Caco-2 (cell line): ENCODE measurements at regions not wholly inside any gene's neighbourhood (a gene's known extent, or its start where the extent isn't known, plus 50 kb on each side); places are given as distances from the start of the nearest gene placed in this dataset.
A peak's percentile ranks its signal among the peaks of the same experiment; 100 is the strongest.

Experiments
- BruUV-seq: library from RNA; stranded (reverse); fragments of 400-500 nt; replicated peaks from 2 replicates; lab custom pipeline; 2021; lab: Mats Ljungman, UMichigan
- CTCF ChIA-PET: fragments of 300-600 bp; sonication (Branson Sonifier 250); formaldehyde crosslinking; loops from one replicate; lab custom pipeline; 2022; ENCODE audit warnings: antibody characterized with exemption; lab: Charles Lee
- POLR2A ChIA-PET: fragments of 300-600 bp; sonication (Branson Sonifier 250); formaldehyde crosslinking; loops from one replicate; lab custom pipeline; 2022; ENCODE audit warnings: antibody characterized with exemption; lab: Charles Lee
- DNase-seq, 2 experiments: peaks; one replicate each; pipeline versions ENCODE4 v3.0.0 to v3.0.0-alpha.2; 2020 to 2022
- H3K27me3 ChIP-seq: replicated peaks from 2 replicates; pipeline ENCODE4 v1.6.0; 2011; ENCODE audit warnings: low read length; ENCODE audit not compliant: control insufficient read depth, insufficient read depth
- H3K36me3 ChIP-seq: 2 replicates; pipeline ENCODE4 v1.5.1; 2011; ENCODE audit warnings: low read length; ENCODE audit not compliant: control insufficient read depth, insufficient read depth
- H3K4me1 ChIP-seq: fragments of 250-450 bp; sonication (Bioruptor Pico); 2 replicates; pipeline ENCODE4 v1.5.1; 2020; ENCODE audit warnings: mild to moderate bottlenecking
- H3K4me3 ChIP-seq: 2 replicates; pipeline ENCODE4 v1.5.1; 2011; ENCODE audit warnings: low read depth, mild to moderate bottlenecking, control low read depth, low read length
- H3K9me3 ChIP-seq: fragments of 250-450 bp; sonication (Bioruptor Pico); 2 replicates; pipeline ENCODE4 v1.5.1; 2020; ENCODE audit warnings: mild to moderate bottlenecking, moderate library complexity
- H3K27ac Mint-ChIP-seq: one replicate; pipeline ENCODE4 v1.8.0; 2022; ENCODE audit warnings: mixed read lengths; ENCODE audit not compliant: unreplicated experiment
- H3K27me3 Mint-ChIP-seq: one replicate; pipeline ENCODE4 v1.8.0; 2022; ENCODE audit warnings: mixed read lengths; ENCODE audit not compliant: insufficient read depth, unreplicated experiment
- H3K36me3 Mint-ChIP-seq: one replicate; pipeline ENCODE4 v1.8.0; 2022; ENCODE audit warnings: mild to moderate bottlenecking, mixed read lengths; ENCODE audit not compliant: insufficient read depth, unreplicated experiment
- H3K4me1 Mint-ChIP-seq: one replicate; pipeline ENCODE4 v1.8.0; 2022; ENCODE audit warnings: low read depth, mixed read lengths; ENCODE audit not compliant: unreplicated experiment
- H3K4me3 Mint-ChIP-seq: one replicate; pipeline ENCODE4 v1.8.0; 2022; ENCODE audit warnings: mild to moderate bottlenecking, moderate library complexity, mixed read lengths; ENCODE audit not compliant: unreplicated experiment
- H3K9me3 Mint-ChIP-seq: one replicate; pipeline ENCODE4 v1.8.0; 2022; ENCODE audit warnings: mixed read lengths; ENCODE audit not compliant: unreplicated experiment
- intact Hi-C: fragments of 100-400 bp; cut with micrococcal nuclease; formaldehyde crosslinking; loops from one replicate; pipeline ENCODE4 v1.10.0; 2022; ENCODE audit not compliant: unreplicated experiment
- TF ChIP-seq, protein P1 (sequence below), 2 experiments: fragments of 200-600 bp in 1 of 2; IDR thresholded peaks; 1 replicate in 1 of 2; 2 replicates in 1 of 2; pipeline versions ENCODE4 v1.5.1 to v1.8.0; 2011 to 2022; ENCODE audit warnings: antibody characterized with exemption in 1 of 2, control low read depth in 1 of 2, inconsistent platforms in 1 of 2, low read depth in 1 of 2, low read length in 1 of 2, mild to moderate bottlenecking in 1 of 2, moderate library complexity in 1 of 2; ENCODE audit not compliant: insufficient read depth in 1 of 2, severe bottlenecking in 1 of 2, unreplicated experiment in 1 of 2

DNA sequence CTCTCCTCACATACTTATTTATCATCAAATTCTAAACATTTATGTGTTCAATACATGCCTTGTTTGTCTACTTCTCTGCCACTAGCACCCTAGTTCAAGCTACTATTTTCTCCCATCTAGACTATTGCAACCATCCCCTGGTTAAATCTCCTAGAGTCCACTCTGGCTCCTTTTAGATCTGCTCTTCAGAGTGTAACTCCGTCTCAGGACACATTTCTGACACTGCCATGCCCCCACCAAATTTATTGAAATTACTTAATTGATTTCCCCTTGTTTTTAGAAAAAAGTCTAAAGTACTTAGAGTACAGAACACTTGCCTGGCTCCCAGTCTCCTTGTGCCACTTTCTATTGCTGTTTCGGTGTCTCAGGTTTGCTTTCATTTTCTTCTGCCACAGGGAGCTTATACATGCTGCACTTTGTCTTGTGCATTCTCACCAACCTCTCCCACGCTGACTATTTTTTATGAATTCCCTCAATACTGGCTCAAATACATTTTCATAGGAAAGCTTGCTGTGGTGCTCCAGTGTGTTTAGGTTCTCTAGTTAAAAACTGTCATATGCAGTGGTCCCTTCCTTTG lies 792.3 kb downstream of the DIPK2A start:
- TF ChIP-seq, protein P1, sequence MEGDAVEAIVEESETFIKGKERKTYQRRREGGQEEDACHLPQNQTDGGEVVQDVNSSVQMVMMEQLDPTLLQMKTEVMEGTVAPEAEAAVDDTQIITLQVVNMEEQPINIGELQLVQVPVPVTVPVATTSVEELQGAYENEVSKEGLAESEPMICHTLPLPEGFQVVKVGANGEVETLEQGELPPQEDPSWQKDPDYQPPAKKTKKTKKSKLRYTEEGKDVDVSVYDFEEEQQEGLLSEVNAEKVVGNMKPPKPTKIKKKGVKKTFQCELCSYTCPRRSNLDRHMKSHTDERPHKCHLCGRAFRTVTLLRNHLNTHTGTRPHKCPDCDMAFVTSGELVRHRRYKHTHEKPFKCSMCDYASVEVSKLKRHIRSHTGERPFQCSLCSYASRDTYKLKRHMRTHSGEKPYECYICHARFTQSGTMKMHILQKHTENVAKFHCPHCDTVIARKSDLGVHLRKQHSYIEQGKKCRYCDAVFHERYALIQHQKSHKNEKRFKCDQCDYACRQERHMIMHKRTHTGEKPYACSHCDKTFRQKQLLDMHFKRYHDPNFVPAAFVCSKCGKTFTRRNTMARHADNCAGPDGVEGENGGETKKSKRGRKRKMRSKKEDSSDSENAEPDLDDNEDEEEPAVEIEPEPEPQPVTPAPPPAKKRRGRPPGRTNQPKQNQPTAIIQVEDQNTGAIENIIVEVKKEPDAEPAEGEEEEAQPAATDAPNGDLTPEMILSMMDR (IDR thresholded peaks at IDR 0.05; ENCODE audit: insufficient read depth in 1 of 2, low read depth in 1 of 2, low read length in 1 of 2, severe bottlenecking in 1 of 2, unreplicated experiment in 1 of 2), result no peak
- Histone ChIP-seq H3K4me1 (no peaks in the 10 kb centered on the region), H3K9me3 (no peaks in the 10 kb centered on the region), H3K27me3 (no peaks in the 10 kb centered on the region), H3K4me3 (no peak overlapping the region), H3K36me3 (no peaks in the 10 kb centered on the region)
- BruUV-seq, result no TSS peak
- intact Hi-C loops, result no loop called here
- H3K9me3 Mint-ChIP-seq, result no peaks in the 10 kb centered on the region
- ChIA-PET POLR2A (no interaction called here), CTCF (no interaction called here)
- H3K4me1 Mint-ChIP-seq, result no peaks in the 10 kb centered on the region
- H3K4me3 Mint-ChIP-seq, result peak overlapping the region; percentile 13
- no peaks in the 10 kb centered on the region for H3K27me3 Mint-ChIP-seq
- H3K36me3 Mint-ChIP-seq, result no peaks in the 10 kb centered on the region
- no peak overlapping the region for H3K27ac Mint-ChIP-seq
- no peak for DNase-seq

DNA sequence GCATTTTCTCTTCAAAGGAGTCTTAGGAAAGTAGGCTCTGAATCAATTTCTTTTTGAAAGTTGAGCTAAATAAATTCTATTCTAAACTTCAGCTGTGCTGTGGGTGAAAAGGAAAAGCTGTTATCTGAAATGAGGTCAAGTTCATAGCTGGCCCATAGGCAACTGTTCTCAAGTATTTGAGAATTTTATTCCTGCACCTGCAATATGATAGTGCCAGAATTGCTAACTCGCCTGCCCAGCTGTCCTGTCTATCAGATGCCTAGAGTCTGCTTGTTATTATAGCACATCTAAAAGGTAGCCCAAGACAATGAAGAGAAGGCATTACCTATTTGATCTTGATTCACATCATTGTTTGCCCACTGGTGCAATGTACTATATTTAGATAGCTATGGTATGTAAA lies 798.7 kb downstream of the DIPK2A start:
- Histone ChIP-seq H3K9me3 (no peaks in the 10 kb centered on the region), H3K27me3 (no peaks in the 10 kb centered on the region), H3K4me1 (no peaks in the 10 kb centered on the region), H3K4me3 (no peak overlapping the region), H3K36me3 (no peaks in the 10 kb centered on the region)
- no peak overlapping the region for H3K4me3 Mint-ChIP-seq
- DNase-seq, result no peak
- no peak overlapping the region for H3K27ac Mint-ChIP-seq
- CTCF ChIA-PET, result no interaction called here
- no TSS peak for BruUV-seq
- intact Hi-C loops, result loop anchor here (1.0 to 10.0 kb wide), 6 partner anchors 82 to 873 kb away; no protein-coding TSS in a partner anchor
- no peaks in the 10 kb centered on the region for H3K4me1 Mint-ChIP-seq
- H3K36me3 Mint-ChIP-seq, result no peaks in the 10 kb centered on the region
- H3K9me3 Mint-ChIP-seq, result no peaks in the 10 kb centered on the region
- TF ChIP-seq, protein P1 (IDR thresholded peaks at IDR 0.05; ENCODE audit: insufficient read depth in 1 of 2, low read depth in 1 of 2, low read length in 1 of 2, severe bottlenecking in 1 of 2, unreplicated experiment in 1 of 2), result no peak
- POLR2A ChIA-PET, result no interaction called here
- peaks cover 4% of the 10 kb centered on the region for H3K27me3 Mint-ChIP-seq

DNA sequence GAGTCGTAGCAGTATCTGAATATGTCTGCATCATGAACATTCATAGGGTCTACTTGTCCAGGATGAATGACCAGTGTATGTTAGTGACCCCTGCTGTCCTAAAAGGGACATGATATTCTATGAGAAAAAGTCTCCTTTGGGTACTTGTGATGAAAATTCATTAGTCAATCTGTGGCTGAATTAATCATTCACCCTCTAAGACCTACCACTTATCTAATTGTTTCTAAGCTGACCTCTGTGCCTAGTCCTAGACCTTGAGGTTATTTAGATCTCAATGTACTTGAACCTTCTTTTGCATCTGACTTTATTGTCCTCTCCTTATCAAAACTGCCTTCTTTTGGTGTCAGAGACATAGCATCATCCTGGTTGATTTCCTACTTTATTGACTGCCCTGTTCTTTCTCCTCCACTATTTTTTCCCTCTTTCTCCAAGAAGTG lies 799.3 kb downstream of the DIPK2A start:
- Histone ChIP-seq H3K4me1 (no peaks in the 10 kb centered on the region), H3K4me3 (no peak overlapping the region), H3K9me3 (no peaks in the 10 kb centered on the region), H3K27me3 (no peaks in the 10 kb centered on the region), H3K36me3 (no peaks in the 10 kb centered on the region)
- H3K4me3 Mint-ChIP-seq, result no peak overlapping the region
- CTCF ChIA-PET, result no interaction called here
- no TSS peak for BruUV-seq
- no peaks in the 10 kb centered on the region for H3K4me1 Mint-ChIP-seq
- H3K27me3 Mint-ChIP-seq, result peaks cover 4% of the 10 kb centered on the region
- H3K27ac Mint-ChIP-seq, result no peak overlapping the region
- no peaks in the 10 kb centered on the region for H3K36me3 Mint-ChIP-seq
- H3K9me3 Mint-ChIP-seq, result no peaks in the 10 kb centered on the region
- POLR2A ChIA-PET, result no interaction called here
- TF ChIP-seq, protein P1 (IDR thresholded peaks at IDR 0.05; ENCODE audit: insufficient read depth in 1 of 2, low read depth in 1 of 2, low read length in 1 of 2, severe bottlenecking in 1 of 2, unreplicated experiment in 1 of 2), result peak; percentile 55 to 61
- DNase-seq, result peak in 1 of 2 experiments; percentile 41
- intact Hi-C loops, result loop anchor here (1.0 to 10.0 kb wide), 6 partner anchors 83 to 874 kb away; no protein-coding TSS in a partner anchor
